ENCODE measurements at regions not wholly inside any gene's neighbourhood (a gene's known extent, or its start where the extent isn't known, plus 50 kb on each side); places are given as distances from the start of the nearest gene placed in this dataset.
A peak's percentile ranks its signal among the peaks of the same experiment; 100 is the strongest.

GRCh38 chrY:15455133-15455937 lies 931.0 kb downstream of the NLGN4Y start:
- no peak for TF ChIP-seq CTCF (conservative IDR thresholded peaks at IDR 0.05; ENCODE audit: low read depth, low read length)
- DNase-seq (ENCODE audit: low read depth) = no peak
- H3K4me3 ChIP-seq (ENCODE audit: low read depth, low read length) = peak overlapping the region; percentile 39

- no peak for DNase-seq (ENCODE audit: low read depth)
- no peak for TF ChIP-seq CTCF (conservative IDR thresholded peaks at IDR 0.05; ENCODE audit: low read depth, low read length)
- H3K4me3 ChIP-seq (ENCODE audit: low read depth, low read length) = peak overlapping the region; percentile 39
Observed at GRCh38 chrY:15455980-15456469, 931.7 kb downstream of the NLGN4Y start.

- DNase-seq (ENCODE audit: low read depth) = no peak
- peak overlapping the region; percentile 39 for H3K4me3 ChIP-seq (ENCODE audit: low read depth, low read length)
- TF ChIP-seq CTCF (conservative IDR thresholded peaks at IDR 0.05; ENCODE audit: low read depth, low read length) = no peak
Observed at GRCh38 chrY:15456491-15456890, 932.2 kb downstream of the NLGN4Y start.

GRCh38 chrY:15457682-15458081 lies 933.4 kb downstream of the NLGN4Y start:
- no peak overlapping the region for H3K4me3 ChIP-seq (ENCODE audit: low read depth, low read length)
- no peak for DNase-seq (ENCODE audit: low read depth)
- TF ChIP-seq CTCF (conservative IDR thresholded peaks at IDR 0.05; ENCODE audit: low read depth, low read length) = no peak

GRCh38 chrY:15458426-15458825 lies 934.1 kb downstream of the NLGN4Y start:
- DNase-seq (ENCODE audit: low read depth) = no peak
- no peak for TF ChIP-seq CTCF (conservative IDR thresholded peaks at IDR 0.05; ENCODE audit: low read depth, low read length)
- H3K4me3 ChIP-seq (ENCODE audit: low read depth, low read length) = no peak overlapping the region

- no peak for TF ChIP-seq CTCF (conservative IDR thresholded peaks at IDR 0.05; ENCODE audit: low read depth, low read length)
- DNase-seq (ENCODE audit: low read depth) = no peak
- no peak overlapping the region for H3K4me3 ChIP-seq (ENCODE audit: low read depth, low read length)
Observed at GRCh38 chrY:15465880-15466279, 941.6 kb downstream of the NLGN4Y start.

- no peak overlapping the region for H3K4me3 ChIP-seq (ENCODE audit: low read depth, low read length)
- TF ChIP-seq CTCF (conservative IDR thresholded peaks at IDR 0.05; ENCODE audit: low read depth, low read length) = no peak
- DNase-seq (ENCODE audit: low read depth) = no peak
Observed at GRCh38 chrY:15466891-15467290, 942.6 kb downstream of the NLGN4Y start.
